ENCODE measurements at regions not wholly inside any gene's neighbourhood (a gene's known extent, or its start where the extent isn't known, plus 50 kb on each side); places are given as distances from the start of the nearest gene placed in this dataset.
A peak's percentile ranks its signal among the peaks of the same experiment; 100 is the strongest.
"Not testable (repeated sequence)": the region's sequence is repeated elsewhere in the genome, so short reads cannot be mapped to it uniquely, and the experiment has no call there.

DNA sequence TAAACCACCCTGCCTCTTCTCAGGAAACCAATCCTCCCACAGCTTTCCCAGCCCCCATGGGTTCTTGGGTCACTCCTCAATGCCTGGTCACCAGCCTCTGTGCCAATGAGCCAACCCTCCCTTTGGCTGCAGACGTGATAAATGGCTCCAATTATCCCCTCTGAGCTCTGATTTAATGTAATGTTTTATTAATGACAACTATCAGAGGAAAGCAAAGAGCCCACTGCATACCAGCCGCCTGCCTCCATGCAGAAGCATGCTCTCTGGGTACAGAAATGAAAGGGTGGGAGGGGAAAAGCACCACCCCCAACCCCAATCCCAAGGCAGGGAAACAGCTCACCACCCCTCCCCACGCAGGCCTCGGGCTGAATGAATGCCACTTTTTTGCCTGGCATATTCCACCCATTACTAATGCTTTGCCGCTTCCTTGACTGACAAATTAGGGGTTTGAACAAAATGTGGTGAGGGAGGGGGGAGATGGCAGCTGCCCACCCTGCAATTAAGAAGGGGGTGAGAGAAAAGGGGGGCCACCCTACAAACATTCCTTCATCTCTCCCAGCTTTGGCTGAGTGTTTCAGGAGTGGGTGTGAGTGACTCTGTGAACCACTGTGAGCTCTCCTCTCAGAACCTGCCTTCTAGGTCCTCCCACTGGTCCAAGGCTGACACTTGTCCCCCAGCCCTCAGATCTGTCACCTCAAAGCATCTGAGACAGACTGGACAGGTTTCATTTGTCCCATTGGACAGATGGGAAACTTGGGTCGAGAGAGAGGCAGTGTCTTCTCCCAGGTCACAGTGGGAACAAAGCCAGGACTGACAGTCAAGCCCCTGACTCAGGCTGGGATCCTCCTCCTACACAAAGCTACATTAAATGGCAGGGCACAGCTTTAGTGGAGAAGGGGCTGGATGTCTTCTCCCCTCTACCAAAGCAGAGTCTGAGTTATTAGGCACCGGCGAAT is 161.5 kb downstream of the TMEM132E start:
- no peak for DNase-seq (ENCODE audit: low spot score)

- DNase-seq (ENCODE audit: low spot score): no peak
Measured at GRCh38 chr17:34739386-34739785, 160.0 kb downstream of the TMEM132E start.

DNA sequence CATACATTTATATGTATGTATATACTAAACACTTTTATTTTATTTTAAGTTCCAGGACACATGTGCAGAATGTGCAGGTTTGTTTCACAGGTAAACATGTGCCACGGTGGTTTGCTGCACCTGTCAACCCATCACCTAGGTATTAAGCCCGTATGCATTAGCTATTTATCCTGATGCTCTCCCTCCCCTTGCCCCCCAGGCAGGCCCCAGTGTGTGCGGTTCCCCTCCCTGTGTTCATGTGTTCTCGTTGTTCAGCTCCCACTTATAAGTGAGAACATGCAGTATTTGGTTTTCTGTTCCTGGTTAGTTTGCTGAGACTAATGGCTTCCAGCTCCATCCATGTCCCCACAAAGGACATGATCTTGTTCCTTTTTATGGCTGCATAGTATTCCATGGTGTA is 158.3 kb downstream of the TMEM132E start:
- DNase-seq (ENCODE audit: low spot score): not testable (repeated sequence)

GRCh38 chr17:34736611-34737010 is 157.2 kb downstream of the TMEM132E start:
- no peak for DNase-seq (ENCODE audit: low spot score)

GRCh38 chr17:34733333-34733732 is 154.0 kb downstream of the TMEM132E start:
- no peak for DNase-seq (ENCODE audit: low spot score)

DNA sequence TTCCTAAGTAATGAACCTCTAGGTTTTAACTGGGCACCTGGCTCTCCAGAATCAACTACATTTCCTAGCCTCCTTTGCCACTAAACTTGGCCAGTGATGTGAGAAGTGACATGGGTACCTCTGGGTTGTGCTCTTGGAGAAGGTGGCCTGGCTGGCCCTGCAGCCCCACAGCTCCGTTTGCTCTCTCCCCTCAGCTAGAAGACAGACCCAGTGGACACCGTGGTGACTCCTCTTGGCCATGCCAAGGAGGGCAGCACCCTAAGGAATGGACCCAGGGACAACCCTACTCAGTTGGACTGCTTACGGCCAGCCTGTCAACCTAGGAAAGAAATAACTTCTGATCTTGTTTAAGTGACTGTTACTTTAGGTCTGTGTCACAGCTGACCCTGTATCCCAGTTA is 151.4 kb downstream of the TMEM132E start:
- DNase-seq (ENCODE audit: low spot score): no peak

DNA sequence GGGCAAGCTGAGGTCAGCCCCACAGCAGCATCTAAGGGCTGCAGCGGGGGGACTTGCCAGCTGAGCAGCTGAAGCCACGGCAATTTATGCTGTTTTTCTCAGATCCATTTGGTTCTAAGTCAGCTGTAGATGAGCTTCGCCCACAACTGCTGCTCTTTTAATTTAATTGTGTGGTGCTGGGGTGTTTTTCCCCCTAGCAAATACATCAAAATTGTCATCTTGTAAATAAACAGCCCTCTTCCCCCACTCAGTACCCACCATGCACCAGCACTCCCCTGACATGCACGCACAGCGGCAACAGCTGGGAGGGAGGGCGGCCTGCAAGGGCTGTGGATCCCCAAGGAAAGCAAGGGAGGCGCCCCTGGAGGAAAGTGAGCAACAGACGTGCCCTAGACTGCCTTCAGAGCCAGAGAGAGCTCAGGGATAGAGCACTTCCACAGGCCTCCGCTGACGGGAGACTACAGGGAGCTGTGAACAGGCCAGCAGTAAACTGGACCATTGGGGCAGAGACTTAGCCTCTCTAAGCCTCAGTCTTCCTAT is 149.5 kb downstream of the TMEM132E start:
- no peak for DNase-seq (ENCODE audit: low spot score)

- no peak for DNase-seq (ENCODE audit: low spot score)
Measured at GRCh38 chr17:34727601-34728000, 148.2 kb downstream of the TMEM132E start.

DNA sequence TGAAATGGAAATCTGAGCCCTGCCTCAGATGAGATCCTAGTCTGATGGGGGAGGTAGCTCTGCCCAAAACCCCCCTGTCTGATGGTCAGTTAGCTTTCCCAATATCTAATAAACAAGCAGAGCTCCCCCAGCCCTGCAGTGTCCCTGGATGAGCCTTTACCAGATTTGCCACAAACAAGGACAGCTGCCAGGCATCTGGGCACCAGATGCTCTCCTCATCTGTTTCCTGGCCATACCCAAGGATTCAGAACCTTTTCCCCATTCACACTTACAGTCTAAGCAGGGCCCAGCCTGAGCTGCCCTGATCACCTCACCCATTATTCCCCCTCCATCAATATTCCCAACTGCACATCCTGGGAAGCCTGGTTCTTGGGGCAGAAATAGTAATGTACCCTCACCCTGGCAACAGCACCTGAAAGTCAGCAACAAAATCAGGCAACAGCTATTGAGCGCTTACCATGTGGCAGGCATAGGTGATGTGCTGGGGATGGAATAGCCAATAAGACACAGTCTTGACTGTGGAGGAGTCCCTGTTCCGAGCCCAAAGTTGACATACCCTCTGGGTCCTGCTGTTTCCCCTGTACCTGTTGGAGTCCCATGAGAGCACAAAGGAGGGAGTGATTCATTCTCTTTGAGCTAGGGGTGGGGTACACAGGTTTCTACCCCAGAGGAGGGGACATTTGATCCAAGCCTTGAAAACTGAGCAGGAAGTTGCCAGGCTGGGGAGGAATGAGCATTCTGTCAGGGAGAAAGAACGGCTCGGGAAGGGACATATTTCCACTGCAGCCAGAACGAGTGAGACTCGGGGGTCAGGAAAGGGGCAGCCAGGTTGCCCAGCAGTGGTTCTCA is 147.4 kb downstream of the TMEM132E start:
- no peak for DNase-seq (ENCODE audit: low spot score)

DNA sequence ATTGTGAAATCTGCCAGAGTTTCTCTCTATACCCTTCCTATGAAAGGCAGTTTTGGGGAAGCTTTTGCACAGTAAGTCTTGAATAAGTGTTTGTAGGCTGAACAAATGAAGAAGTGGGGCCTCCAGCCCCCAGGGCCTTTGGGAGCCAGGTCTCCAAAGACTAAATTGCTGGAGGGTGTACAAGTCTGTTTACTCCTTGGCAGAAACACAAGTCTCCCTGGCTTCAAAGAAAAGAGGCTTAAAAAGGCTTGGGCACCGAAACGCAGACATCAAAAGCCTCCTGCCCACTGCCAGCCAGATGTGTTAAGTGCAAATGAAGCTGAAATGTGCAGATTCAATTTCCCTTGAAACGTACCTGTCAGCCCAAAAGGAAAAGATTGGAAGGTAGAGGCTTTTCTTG is 146.3 kb downstream of the TMEM132E start:
- DNase-seq (ENCODE audit: low spot score): no peak

DNA sequence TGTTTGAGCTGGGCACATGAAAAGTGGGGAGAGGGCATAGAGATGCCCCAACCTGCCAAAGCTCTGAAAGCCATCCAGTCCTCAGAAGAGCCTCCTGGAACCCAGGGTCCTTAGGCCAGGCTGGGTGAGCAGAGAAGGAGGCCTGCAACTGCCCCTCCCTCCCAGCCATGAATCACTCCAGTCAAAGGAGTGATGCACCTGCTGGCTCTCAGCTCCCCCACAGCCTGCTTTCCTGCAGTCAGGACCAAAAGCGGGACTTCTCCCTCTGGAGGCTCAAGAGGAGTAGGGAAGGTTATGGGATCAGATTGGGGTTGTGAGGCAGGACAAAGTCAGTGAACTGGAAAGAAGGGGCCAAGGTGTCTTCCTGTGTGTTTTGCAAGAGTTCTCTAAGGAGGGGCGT is 145.6 kb downstream of the TMEM132E start:
- DNase-seq (ENCODE audit: low spot score): no peak

DNA sequence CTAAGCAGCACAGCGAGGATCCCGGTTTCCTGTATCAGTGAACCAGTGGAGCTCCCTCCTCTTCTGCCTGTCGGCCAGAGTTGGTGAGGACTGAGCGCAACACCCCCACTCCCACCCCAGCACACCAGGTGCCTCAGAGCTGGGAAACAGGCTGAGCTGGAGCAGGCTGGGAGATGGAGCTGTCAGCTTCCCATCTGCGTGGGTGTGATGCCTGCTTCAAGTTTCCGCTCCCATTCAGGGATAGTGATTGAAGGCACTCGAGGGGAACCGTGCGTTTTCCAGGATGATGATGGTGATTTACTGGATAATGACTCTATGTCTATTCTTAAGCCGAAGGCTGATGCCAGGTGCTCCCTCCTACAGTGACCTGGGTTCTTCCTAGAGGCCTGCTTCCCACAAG is 144.5 kb downstream of the TMEM132E start:
- no peak for DNase-seq (ENCODE audit: low spot score)

DNA sequence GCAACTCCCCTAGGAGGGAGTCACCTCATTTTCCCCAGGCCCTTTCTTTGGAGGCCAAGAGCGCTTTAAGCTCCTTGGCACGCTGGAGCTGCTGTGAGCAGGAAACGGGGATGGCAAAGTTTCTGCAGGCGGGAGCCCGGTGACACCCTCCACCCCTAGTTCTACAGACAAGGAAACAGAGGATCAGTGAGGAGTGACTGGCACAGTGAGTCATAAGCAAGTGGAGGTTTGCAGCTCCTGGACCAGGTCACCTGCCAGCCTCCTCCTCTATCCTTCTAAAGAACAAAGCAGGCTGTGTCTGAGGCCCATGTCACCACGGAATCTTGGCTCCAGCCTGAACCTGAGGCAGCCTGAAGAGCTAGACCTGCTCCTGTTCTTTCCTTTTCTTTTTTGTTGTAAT is 141.9 kb downstream of the TMEM132E start:
- peak; percentile 20 for DNase-seq (ENCODE audit: low spot score)

- DNase-seq (ENCODE audit: low spot score): peak; percentile 30
Measured at GRCh38 chr17:34720760-34721159, 141.4 kb downstream of the TMEM132E start.

GRCh38 chr17:34719569-34719968 is 140.2 kb downstream of the TMEM132E start:
- DNase-seq (ENCODE audit: low spot score): no peak

GRCh38 chr17:34717092-34717491 is 137.7 kb downstream of the TMEM132E start:
- no peak for DNase-seq (ENCODE audit: low spot score)

GRCh38 chr17:34716291-34716690 is 136.9 kb downstream of the TMEM132E start:
- no peak for DNase-seq (ENCODE audit: low spot score)

- DNase-seq (ENCODE audit: low spot score): no peak
Measured at GRCh38 chr17:34715504-34715903, 136.1 kb downstream of the TMEM132E start.

GRCh38 chr17:34714475-34715410 is 135.4 kb downstream of the TMEM132E start:
- DNase-seq (ENCODE audit: low spot score): no peak

DNA sequence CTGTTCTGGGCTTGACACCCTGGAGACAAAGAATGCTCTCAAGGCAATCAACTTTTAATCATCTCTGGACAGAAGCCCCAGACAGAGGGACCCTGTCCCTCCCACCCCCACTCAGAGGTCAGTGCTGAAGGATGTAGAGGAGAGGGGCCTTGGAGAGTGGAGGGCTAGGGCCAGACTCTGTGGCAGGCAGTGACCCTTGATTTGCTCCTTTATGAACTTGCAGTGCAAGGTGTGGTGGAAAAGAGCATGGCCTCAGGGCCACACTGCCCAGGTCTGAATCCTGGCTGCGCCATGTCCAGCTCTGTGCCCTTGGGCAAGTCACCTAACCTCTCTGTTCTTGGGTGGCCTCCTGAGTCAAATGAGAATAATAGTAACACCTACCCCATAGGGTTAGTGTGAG is 134.3 kb downstream of the TMEM132E start:
- no peak for DNase-seq (ENCODE audit: low spot score)

GRCh38 chr17:34712481-34713195 is 133.3 kb downstream of the TMEM132E start:
- no peak for DNase-seq (ENCODE audit: low spot score)
